HG02759 (cell line): ENCODE measurements at regions not wholly inside any gene's neighbourhood (a gene's known extent, or its start where the extent isn't known, plus 50 kb on each side); places are given as distances from the start of the nearest gene placed in this dataset.

Experiments
- ATAC-seq: cut with Tn5 transposase; IDR thresholded peaks from one replicate; pipeline ENCODE4 v1.9.1; 2021; ENCODE audit warnings: mild to moderate bottlenecking, moderate library complexity; ENCODE audit not compliant: unreplicated experiment

GRCh38 chr13:36551445-36551844 is 119.2 kb downstream of the CCNA1 start:
- no peak for ATAC-seq

- no peak for ATAC-seq
These were observed 120.0 kb downstream of the CCNA1 start for GRCh38 chr13:36552334-36552733.

GRCh38 chr13:36553491-36553890 is 120.3 kb upstream of the SERTM1 start:
- no peak for ATAC-seq

GRCh38 chr13:36555151-36555986 is 118.5 kb upstream of the SERTM1 start:
- ATAC-seq: peak; percentile 53

- no peak for ATAC-seq
These were observed 114.4 kb upstream of the SERTM1 start for GRCh38 chr13:36559375-36559774.

GRCh38 chr13:36567485-36567884 is 106.3 kb upstream of the SERTM1 start:
- no peak for ATAC-seq

- ATAC-seq: no peak
These were observed 103.3 kb upstream of the SERTM1 start for GRCh38 chr13:36570489-36570888.

GRCh38 chr13:36571444-36571843 is 102.4 kb upstream of the SERTM1 start:
- no peak for ATAC-seq

- no peak for ATAC-seq
These were observed 90.8 kb upstream of the SERTM1 start for GRCh38 chr13:36582977-36583376.

GRCh38 chr13:36599641-36600040 is 74.2 kb upstream of the SERTM1 start:
- ATAC-seq: no peak

GRCh38 chr13:36601186-36601585 is 72.6 kb upstream of the SERTM1 start:
- no peak for ATAC-seq

- no peak for ATAC-seq
These were observed 67.8 kb upstream of the SERTM1 start for GRCh38 chr13:36606060-36606459.

- no peak for ATAC-seq
These were observed 65.3 kb upstream of the SERTM1 start for GRCh38 chr13:36608474-36608873.

GRCh38 chr13:36612230-36612629 is 61.6 kb upstream of the SERTM1 start:
- no peak for ATAC-seq

- ATAC-seq: no peak
These were observed 57.1 kb upstream of the SERTM1 start for GRCh38 chr13:36616706-36617105.

GRCh38 chr13:36619535-36619934 is 54.3 kb upstream of the SERTM1 start:
- no peak for ATAC-seq
